NB4 (cell line): ENCODE measurements at regions not wholly inside any gene's neighbourhood (a gene's known extent, or its start where the extent isn't known, plus 50 kb on each side); places are given as distances from the start of the nearest gene placed in this dataset.

ENCODE experiments used
- DNase-seq: peaks from one replicate; pipeline ENCODE4 v3.0.0; 2010; ENCODE audit warnings: low read depth
- H3K4me3 ChIP-seq: one replicate; pipeline ENCODE4 v1.5.1; 2011; ENCODE audit warnings: mild to moderate bottlenecking, low read depth, low read length, moderate library complexity
- MAX ChIP-seq: IDR thresholded peaks from 2 replicates; pipeline ENCODE4 v1.6.1; 2011; ENCODE audit warnings: low read depth, low read length
- MYC ChIP-seq: IDR thresholded peaks from 2 replicates; pipeline ENCODE4 v1.6.1; 2011; ENCODE audit warnings: low read depth, low read length
- POLR2A ChIP-seq: IDR thresholded peaks from 2 replicates; pipeline ENCODE4 v1.6.1; 2011; ENCODE audit warnings: mild to moderate bottlenecking; ENCODE audit not compliant: insufficient read length; ENCODE audit errors: extremely low read depth
- TF ChIP-seq, protein P1 (sequence below): IDR thresholded peaks from one replicate; pipeline ENCODE4 v1.5.1; 2012; ENCODE audit warnings: low read depth, low read length

DNA sequence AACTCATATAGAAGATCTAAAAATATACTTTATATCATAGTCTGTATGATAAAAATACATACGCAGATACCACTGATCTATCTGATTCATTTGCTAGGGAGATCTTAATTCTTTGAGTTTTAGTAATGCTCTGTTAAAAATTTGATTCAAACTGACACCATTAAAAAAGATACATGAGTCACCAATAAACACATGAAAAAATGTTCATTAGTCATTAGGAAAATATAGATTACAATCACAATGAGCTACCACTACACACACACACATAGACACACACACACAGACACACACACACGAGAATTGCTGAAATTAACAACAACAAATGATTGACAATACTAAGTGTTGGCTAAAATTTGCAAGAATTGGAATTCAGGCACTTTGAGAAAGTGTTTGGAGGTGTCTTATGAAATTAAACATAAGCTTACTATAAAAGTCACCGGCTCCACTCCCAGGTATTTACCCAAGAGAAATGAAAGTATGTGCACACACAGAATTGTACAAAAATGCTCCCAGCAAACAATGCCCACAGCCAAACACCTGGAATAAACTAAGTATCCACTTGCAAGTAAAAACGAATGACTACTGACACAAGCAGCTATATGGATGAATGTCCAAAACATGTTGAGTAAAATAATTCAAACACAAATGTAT is 117.7 kb upstream of the GGTLC1 start:
- no peak for TF ChIP-seq POLR2A
- TF ChIP-seq, protein P1, sequence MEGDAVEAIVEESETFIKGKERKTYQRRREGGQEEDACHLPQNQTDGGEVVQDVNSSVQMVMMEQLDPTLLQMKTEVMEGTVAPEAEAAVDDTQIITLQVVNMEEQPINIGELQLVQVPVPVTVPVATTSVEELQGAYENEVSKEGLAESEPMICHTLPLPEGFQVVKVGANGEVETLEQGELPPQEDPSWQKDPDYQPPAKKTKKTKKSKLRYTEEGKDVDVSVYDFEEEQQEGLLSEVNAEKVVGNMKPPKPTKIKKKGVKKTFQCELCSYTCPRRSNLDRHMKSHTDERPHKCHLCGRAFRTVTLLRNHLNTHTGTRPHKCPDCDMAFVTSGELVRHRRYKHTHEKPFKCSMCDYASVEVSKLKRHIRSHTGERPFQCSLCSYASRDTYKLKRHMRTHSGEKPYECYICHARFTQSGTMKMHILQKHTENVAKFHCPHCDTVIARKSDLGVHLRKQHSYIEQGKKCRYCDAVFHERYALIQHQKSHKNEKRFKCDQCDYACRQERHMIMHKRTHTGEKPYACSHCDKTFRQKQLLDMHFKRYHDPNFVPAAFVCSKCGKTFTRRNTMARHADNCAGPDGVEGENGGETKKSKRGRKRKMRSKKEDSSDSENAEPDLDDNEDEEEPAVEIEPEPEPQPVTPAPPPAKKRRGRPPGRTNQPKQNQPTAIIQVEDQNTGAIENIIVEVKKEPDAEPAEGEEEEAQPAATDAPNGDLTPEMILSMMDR = no peak
- TF ChIP-seq MAX = no peak
- TF ChIP-seq MYC = no peak
- no peak for DNase-seq
- no peak overlapping the region for H3K4me3 ChIP-seq

DNA sequence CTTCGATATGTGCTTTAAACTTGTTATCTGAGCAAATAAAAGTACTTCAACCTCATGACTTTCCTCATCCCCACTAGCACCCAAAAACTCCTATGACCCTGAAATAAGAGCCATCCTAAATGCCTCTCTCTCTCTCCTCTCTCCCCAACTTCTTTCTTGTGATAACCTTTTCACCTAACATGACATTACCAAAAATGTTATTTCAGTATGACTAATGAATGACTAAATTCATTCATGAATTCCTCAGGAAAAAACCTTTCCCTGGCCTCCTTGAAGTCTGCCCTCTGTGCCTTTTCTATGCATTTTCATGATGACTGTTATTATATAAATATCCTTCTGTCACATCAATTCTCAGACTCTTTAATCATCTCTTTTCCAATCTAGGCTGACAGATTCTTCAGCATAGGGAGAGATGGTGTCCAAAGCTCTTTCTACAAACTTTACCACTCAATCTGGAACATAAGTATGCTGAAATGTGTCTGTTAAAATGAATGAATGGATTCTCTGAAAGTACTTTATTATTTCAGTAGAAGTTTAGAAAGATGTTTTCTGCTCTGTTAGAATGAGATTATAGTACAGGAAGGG is 114.3 kb upstream of the GGTLC1 start:
- H3K4me3 ChIP-seq = no peak overlapping the region
- DNase-seq = no peak
- no peak for TF ChIP-seq POLR2A
- no peak for TF ChIP-seq MAX
- TF ChIP-seq, protein P1 = no peak
- no peak for TF ChIP-seq MYC

GRCh38 chr20:24102290-24102689 is 113.7 kb upstream of the GGTLC1 start:
- peak; percentile 64 for DNase-seq
- TF ChIP-seq, protein P1 = peak; percentile 89
- no peak for TF ChIP-seq POLR2A
- H3K4me3 ChIP-seq = no peak overlapping the region

GRCh38 chr20:24100370-24101011 is 111.9 kb upstream of the GGTLC1 start:
- DNase-seq = peak; percentile 67
- H3K4me3 ChIP-seq = no peak overlapping the region
- TF ChIP-seq POLR2A = no peak
- no peak for TF ChIP-seq MYC
- TF ChIP-seq, protein P1 = peak; percentile 96
- no peak for TF ChIP-seq MAX

DNA sequence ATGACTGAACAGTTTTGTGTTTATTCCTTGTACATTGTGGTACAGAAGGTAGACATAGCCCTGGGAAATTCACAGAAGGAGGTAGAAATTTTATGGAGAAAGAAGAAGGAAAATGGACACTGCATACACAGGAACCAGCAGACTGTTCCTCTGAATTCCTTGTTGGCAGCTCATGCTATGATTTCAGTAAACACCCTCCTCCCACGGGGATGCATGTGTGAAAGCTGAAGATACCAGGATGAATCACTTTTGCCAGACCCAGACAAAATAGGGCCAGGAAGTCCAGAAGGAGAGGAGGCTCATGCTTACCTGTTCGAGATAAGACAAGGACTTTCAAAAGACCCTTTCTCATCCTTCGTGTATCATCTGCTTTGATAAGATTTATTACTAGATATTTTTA is 110.3 kb upstream of the GGTLC1 start:
- no peak for DNase-seq
- no peak overlapping the region for H3K4me3 ChIP-seq
- TF ChIP-seq MYC = no peak
- TF ChIP-seq, protein P1 = no peak
- TF ChIP-seq MAX = no peak
- TF ChIP-seq POLR2A = no peak
